ENCODE measurements at regions not wholly inside any gene's neighbourhood (a gene's known extent, or its start where the extent isn't known, plus 50 kb on each side); places are given as distances from the start of the nearest gene placed in this dataset.

DNA sequence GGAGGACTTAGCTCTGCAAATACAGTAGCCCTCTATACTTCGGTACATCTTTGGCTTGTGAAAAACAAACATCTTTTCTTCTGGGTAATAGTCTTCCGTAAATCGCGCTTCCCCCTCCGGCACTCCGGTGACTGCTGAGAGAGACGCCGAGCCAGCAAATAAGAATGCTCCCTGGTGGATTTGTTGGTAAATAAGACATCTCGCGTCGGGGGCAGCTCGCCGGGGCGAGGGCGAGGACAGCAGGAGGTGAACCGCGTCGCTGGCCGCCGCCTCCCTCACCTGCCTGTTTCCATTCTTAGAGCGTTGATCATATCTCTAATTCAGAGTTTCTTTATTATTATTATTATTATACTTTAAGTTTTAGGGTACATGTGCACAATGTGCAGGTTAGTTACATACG, 117.6 kb downstream of the PMAIP1 start:
- TF ChIP-seq POLR2AphosphoS5 (IDR thresholded peaks at IDR 0.05; ENCODE audit: low read length) (no peak), SP1 (IDR thresholded peaks at IDR 0.05; ENCODE audit: low read depth, low read length) (no peak), RAD21 (IDR thresholded peaks at IDR 0.05; ENCODE audit: insufficient read depth, low read depth, low read length) (no peak), BRCA1 (IDR thresholded peaks at IDR 0.05; ENCODE audit: low read depth, low read length) (no peak), CEBPZ (IDR thresholded peaks at IDR 0.05; ENCODE audit: low read depth, low read length) (no peak), MAX (IDR thresholded peaks at IDR 0.05; ENCODE audit: low read depth, low read length) (no peak)
- TF ChIP-seq, protein P1, sequence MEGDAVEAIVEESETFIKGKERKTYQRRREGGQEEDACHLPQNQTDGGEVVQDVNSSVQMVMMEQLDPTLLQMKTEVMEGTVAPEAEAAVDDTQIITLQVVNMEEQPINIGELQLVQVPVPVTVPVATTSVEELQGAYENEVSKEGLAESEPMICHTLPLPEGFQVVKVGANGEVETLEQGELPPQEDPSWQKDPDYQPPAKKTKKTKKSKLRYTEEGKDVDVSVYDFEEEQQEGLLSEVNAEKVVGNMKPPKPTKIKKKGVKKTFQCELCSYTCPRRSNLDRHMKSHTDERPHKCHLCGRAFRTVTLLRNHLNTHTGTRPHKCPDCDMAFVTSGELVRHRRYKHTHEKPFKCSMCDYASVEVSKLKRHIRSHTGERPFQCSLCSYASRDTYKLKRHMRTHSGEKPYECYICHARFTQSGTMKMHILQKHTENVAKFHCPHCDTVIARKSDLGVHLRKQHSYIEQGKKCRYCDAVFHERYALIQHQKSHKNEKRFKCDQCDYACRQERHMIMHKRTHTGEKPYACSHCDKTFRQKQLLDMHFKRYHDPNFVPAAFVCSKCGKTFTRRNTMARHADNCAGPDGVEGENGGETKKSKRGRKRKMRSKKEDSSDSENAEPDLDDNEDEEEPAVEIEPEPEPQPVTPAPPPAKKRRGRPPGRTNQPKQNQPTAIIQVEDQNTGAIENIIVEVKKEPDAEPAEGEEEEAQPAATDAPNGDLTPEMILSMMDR (IDR thresholded peaks at IDR 0.05 in 2 of 3, conservative IDR thresholded peaks at IDR 0.05 in 1 of 3; ENCODE audit: control insufficient read depth in 2 of 3, extremely low read depth in 1 of 3, insufficient read depth in 1 of 3, low read depth in 3 of 3, low read length in 3 of 3): no peak

Data from GM12878 (cell line).